ENCODE measurements at regions not wholly inside any gene's neighbourhood (a gene's known extent, or its start where the extent isn't known, plus 50 kb on each side); places are given as distances from the start of the nearest gene placed in this dataset.
A peak's percentile ranks its signal among the peaks of the same experiment; 100 is the strongest.

- intact Hi-C loops (cut with micrococcal nuclease): no loop called here
- Mint-ChIP-seq H3K27ac (no peak overlapping the region), H3K27me3 (ENCODE audit: low read depth in 2 of 2) (peaks cover 0 to 8% of the 10 kb centered on the region in 2 donors), H3K4me3 (no peak overlapping the region), H3K4me1 (no peaks in the 10 kb centered on the region), H3K9me3 (peaks cover 0 to 8% of the 10 kb centered on the region in 2 donors), H3K36me3 (no peaks in the 10 kb centered on the region)
- Histone ChIP-seq H3K27ac (ENCODE audit: low read length) (no peak overlapping the region), H3K9me3 (ENCODE audit: control insufficient read depth, insufficient read depth, low read length) (no peaks in the 10 kb centered on the region), H3K36me3 (ENCODE audit: control insufficient read depth, insufficient read depth, low read length) (no peaks in the 10 kb centered on the region), H3K4me1 (ENCODE audit: control insufficient read depth, insufficient read depth, low read length) (no peaks in the 10 kb centered on the region), H3K4me3 (ENCODE audit: low read length) (no peak overlapping the region), H3K27me3 (ENCODE audit: control insufficient read depth, insufficient read depth, low read length) (no peaks in the 10 kb centered on the region)
- no peak for TF ChIP-seq CTCF (IDR thresholded peaks at IDR 0.05)
- ATAC-seq (peak in 1 of 3 donors; percentile 45), DNase-seq (no peak)
- WGBS (ENCODE audit: insufficient coverage): 81% methylated on average over 20 of the region's 20 CpGs
Measured at GRCh38 chr4:55008166-55009056, 117.0 kb downstream of the KDR start.

- 95% methylated on average over 2 of the region's 2 CpGs for WGBS (ENCODE audit: insufficient coverage)
- Histone ChIP-seq H3K27me3 (ENCODE audit: control insufficient read depth, insufficient read depth, low read length) (no peaks in the 10 kb centered on the region), H3K9me3 (ENCODE audit: control insufficient read depth, insufficient read depth, low read length) (no peaks in the 10 kb centered on the region), H3K4me1 (ENCODE audit: control insufficient read depth, insufficient read depth, low read length) (no peaks in the 10 kb centered on the region), H3K27ac (ENCODE audit: low read length) (no peak overlapping the region), H3K4me3 (ENCODE audit: low read length) (no peak overlapping the region), H3K36me3 (ENCODE audit: control insufficient read depth, insufficient read depth, low read length) (no peaks in the 10 kb centered on the region)
- Mint-ChIP-seq H3K27ac (no peak overlapping the region), H3K4me3 (no peak overlapping the region), H3K9me3 (peaks cover 0 to 8% of the 10 kb centered on the region in 2 donors), H3K4me1 (no peaks in the 10 kb centered on the region), H3K36me3 (no peaks in the 10 kb centered on the region), H3K27me3 (ENCODE audit: low read depth in 2 of 2) (peaks cover 7 to 9% of the 10 kb centered on the region in 2 donors)
- ATAC-seq: no peak
- no peak for TF ChIP-seq CTCF (IDR thresholded peaks at IDR 0.05)
- intact Hi-C loops (cut with micrococcal nuclease): no loop called here
- DNase-seq: no peak
Measured at GRCh38 chr4:55005910-55006309, 119.5 kb downstream of the KDR start.

- WGBS (ENCODE audit: insufficient coverage): 76% methylated on average over 1 of the region's 1 CpG
- no peaks in the 10 kb centered on the region for H3K27me3 ChIP-seq (ENCODE audit: control insufficient read depth, insufficient read depth, low read length)
- no peak for TF ChIP-seq CTCF (IDR thresholded peaks at IDR 0.05)
- no peaks in the 10 kb centered on the region for H3K4me1 ChIP-seq (ENCODE audit: control insufficient read depth, insufficient read depth, low read length)
- H3K27ac Mint-ChIP-seq: no peak overlapping the region
- intact Hi-C loops (cut with micrococcal nuclease): no loop called here
- peaks cover 6 to 7% of the 10 kb centered on the region in 2 donors for H3K27me3 Mint-ChIP-seq (ENCODE audit: low read depth in 2 of 2)
- DNase-seq: no peak
- H3K4me1 Mint-ChIP-seq: no peaks in the 10 kb centered on the region
- peaks cover 0 to 3% of the 10 kb centered on the region in 2 donors for H3K9me3 Mint-ChIP-seq
- no peak overlapping the region for H3K27ac ChIP-seq (ENCODE audit: low read length)
- H3K4me3 Mint-ChIP-seq: no peak overlapping the region
- H3K36me3 Mint-ChIP-seq: no peaks in the 10 kb centered on the region
- no peak for ATAC-seq
- no peak overlapping the region for H3K4me3 ChIP-seq (ENCODE audit: low read length)
- no peaks in the 10 kb centered on the region for H3K9me3 ChIP-seq (ENCODE audit: control insufficient read depth, insufficient read depth, low read length)
- no peaks in the 10 kb centered on the region for H3K36me3 ChIP-seq (ENCODE audit: control insufficient read depth, insufficient read depth, low read length)
Measured at GRCh38 chr4:55004831-55005230, 120.6 kb downstream of the KDR start.
